Natural killer cell (primary cell): ENCODE measurements at regions not wholly inside any gene's neighbourhood (a gene's known extent, or its start where the extent isn't known, plus 50 kb on each side); places are given as distances from the start of the nearest gene placed in this dataset.

ENCODE experiments used
- ATAC-seq, 3 donors: fragments of 150-1000 bp in 2 of 3; fragments of 200-7000 bp in 1 of 3; cut with Tn5 transposase; 1 replicate in 1 of 3; 2 replicates in 2 of 3; pipeline ENCODE4 v1.10.0; 2021; ENCODE audit warnings: mild to moderate bottlenecking in 2 of 3, moderate library complexity in 2 of 3
- DNase-seq, 2 donors: peaks; one replicate each; pipeline versions ENCODE4 v3.0.0 to v3.0.0-alpha.2; 2013 to 2021; ENCODE audit warnings: mixed read lengths in 1 of 2
- H3K27ac ChIP-seq: one replicate; pipeline ENCODE4 v1.5.1; 2013; ENCODE audit warnings: mild to moderate bottlenecking, low read length
- H3K27me3 ChIP-seq: one replicate; pipeline ENCODE4 v1.6.1; 2013; ENCODE audit warnings: low read length; ENCODE audit not compliant: control insufficient read depth, insufficient read depth
- H3K36me3 ChIP-seq: one replicate; pipeline ENCODE4 v1.6.1; 2013; ENCODE audit warnings: low read length; ENCODE audit not compliant: control insufficient read depth, insufficient read depth
- H3K4me1 ChIP-seq: one replicate; pipeline ENCODE4 v1.6.1; 2013; ENCODE audit warnings: low read length; ENCODE audit not compliant: control insufficient read depth, insufficient read depth
- H3K4me3 ChIP-seq: one replicate; pipeline ENCODE4 v1.5.1; 2013; ENCODE audit warnings: low read length
- H3K9me3 ChIP-seq: one replicate; pipeline ENCODE4 v1.6.1; 2013; ENCODE audit warnings: low read length; ENCODE audit not compliant: control insufficient read depth, insufficient read depth
- H3K27ac Mint-ChIP-seq, 2 donors: one replicate each; pipeline ENCODE4 v1.8.0; 2022; ENCODE audit warnings: mild to moderate bottlenecking in 2 of 2, mixed read lengths in 2 of 2, moderate library complexity in 1 of 2
- H3K27me3 Mint-ChIP-seq, 2 donors: one replicate each; pipeline ENCODE4 v1.8.0; 2022; ENCODE audit warnings: low read depth in 2 of 2, mixed read lengths in 2 of 2
- H3K36me3 Mint-ChIP-seq: one replicate; pipeline ENCODE4 v1.8.0; 2022; ENCODE audit warnings: mixed read lengths
- H3K4me1 Mint-ChIP-seq, 2 donors: one replicate each; pipeline ENCODE4 v1.8.0; 2022; ENCODE audit warnings: mixed read lengths in 2 of 2
- H3K4me3 Mint-ChIP-seq: one replicate; pipeline ENCODE4 v1.8.0; 2022; ENCODE audit warnings: mild to moderate bottlenecking, moderate library complexity, mixed read lengths
- H3K9me3 Mint-ChIP-seq, 2 donors: one replicate each; pipeline ENCODE4 v1.8.0; 2022; ENCODE audit warnings: mixed read lengths in 2 of 2
- CTCF ChIP-seq: fragments of 200-600 bp; IDR thresholded peaks from one replicate; pipeline ENCODE4 v1.8.0; 2022; ENCODE audit warnings: antibody characterized with exemption
- WGBS: methylation state at CpG from one replicate; pipeline ENCODE4 v1.1.7; 2013; ENCODE audit warnings: missing lambda C conversion rate; ENCODE audit not compliant: insufficient coverage; 5-methylcytosine and 5-hydroxymethylcytosine counted together
- intact Hi-C: fragments of 100-400 bp; cut with micrococcal nuclease; formaldehyde crosslinking; loops from one replicate; pipeline ENCODE4 v1.14.2; 2022

GRCh38 chr9:108567571-108567970, 288.2 kb downstream of the ACTL7B start:
- Histone ChIP-seq H3K27ac (no peak overlapping the region), H3K9me3 (no peaks in the 10 kb centered on the region), H3K4me3 (no peak overlapping the region), H3K27me3 (no peaks in the 10 kb centered on the region), H3K36me3 (no peaks in the 10 kb centered on the region), H3K4me1 (no peaks in the 10 kb centered on the region)
- 88% methylated on average over 1 of the region's 1 CpG for WGBS
- H3K27ac Mint-ChIP-seq: no peak overlapping the region
- no peak overlapping the region for H3K4me3 Mint-ChIP-seq
- no peak for DNase-seq
- H3K4me1 Mint-ChIP-seq: no peaks in the 10 kb centered on the region
- no peak for TF ChIP-seq CTCF
- H3K36me3 Mint-ChIP-seq: no peaks in the 10 kb centered on the region
- H3K27me3 Mint-ChIP-seq: peaks cover 3 to 7% of the 10 kb centered on the region in 2 donors
- ATAC-seq: no peak
- H3K9me3 Mint-ChIP-seq: peaks cover 0 to 2% of the 10 kb centered on the region in 2 donors
- intact Hi-C loops: no loop called here

GRCh38 chr9:108565651-108566378, 290.0 kb downstream of the ACTL7B start:
- Mint-ChIP-seq H3K27ac (no peak overlapping the region), H3K36me3 (no peaks in the 10 kb centered on the region), H3K4me3 (no peak overlapping the region), H3K4me1 (no peaks in the 10 kb centered on the region), H3K9me3 (peaks cover 0 to 2% of the 10 kb centered on the region in 2 donors), H3K27me3 (peaks cover 3 to 7% of the 10 kb centered on the region in 2 donors)
- ATAC-seq (peak in 1 of 3 donors; percentile 54), DNase-seq (peak in 1 of 2 donors; percentile 19)
- H3K4me1 ChIP-seq: no peaks in the 10 kb centered on the region
- H3K36me3 ChIP-seq: no peaks in the 10 kb centered on the region
- H3K27me3 ChIP-seq: no peaks in the 10 kb centered on the region
- no peak overlapping the region for H3K4me3 ChIP-seq
- peak; percentile 27 for TF ChIP-seq CTCF
- intact Hi-C loops: no loop called here
- H3K27ac ChIP-seq: no peak overlapping the region
- 38% methylated on average over 2 of the region's 2 CpGs for WGBS
- no peaks in the 10 kb centered on the region for H3K9me3 ChIP-seq

GRCh38 chr9:108562176-108562575, 293.6 kb downstream of the ACTL7B start:
- Histone ChIP-seq H3K27ac (no peak overlapping the region), H3K36me3 (no peaks in the 10 kb centered on the region), H3K4me3 (no peak overlapping the region), H3K4me1 (no peaks in the 10 kb centered on the region), H3K9me3 (no peaks in the 10 kb centered on the region), H3K27me3 (no peaks in the 10 kb centered on the region)
- TF ChIP-seq CTCF: no peak
- ATAC-seq (no peak), DNase-seq (no peak)
- H3K9me3 Mint-ChIP-seq: no peaks in the 10 kb centered on the region
- intact Hi-C loops: no loop called here
- no peak overlapping the region for H3K4me3 Mint-ChIP-seq
- no peaks in the 10 kb centered on the region for H3K4me1 Mint-ChIP-seq
- no peaks in the 10 kb centered on the region for H3K36me3 Mint-ChIP-seq
- H3K27ac Mint-ChIP-seq: no peak overlapping the region
- WGBS: 93% methylated on average over 3 of the region's 3 CpGs
- H3K27me3 Mint-ChIP-seq: peaks cover 0 to 6% of the 10 kb centered on the region in 2 donors

GRCh38 chr9:108559432-108559831, 296.4 kb downstream of the ACTL7B start:
- intact Hi-C loops: loop anchor here (10.0 kb wide), 1 partner anchor 55 kb away; no protein-coding TSS in a partner anchor
- H3K4me3 Mint-ChIP-seq: no peak overlapping the region
- Histone ChIP-seq H3K9me3 (no peaks in the 10 kb centered on the region), H3K4me1 (no peaks in the 10 kb centered on the region), H3K27me3 (no peaks in the 10 kb centered on the region), H3K36me3 (no peaks in the 10 kb centered on the region), H3K4me3 (no peak overlapping the region), H3K27ac (no peak overlapping the region)
- H3K27me3 Mint-ChIP-seq: peaks cover 0 to 6% of the 10 kb centered on the region in 2 donors
- no peaks in the 10 kb centered on the region for H3K9me3 Mint-ChIP-seq
- H3K36me3 Mint-ChIP-seq: no peaks in the 10 kb centered on the region
- ATAC-seq (no peak), DNase-seq (no peak)
- H3K4me1 Mint-ChIP-seq: no peaks in the 10 kb centered on the region
- WGBS: no CpG with 5 or more reads among the region's 2 CpGs
- no peak overlapping the region for H3K27ac Mint-ChIP-seq
- TF ChIP-seq CTCF: no peak
